ENCODE measurements at regions not wholly inside any gene's neighbourhood (a gene's known extent, or its start where the extent isn't known, plus 50 kb on each side); places are given as distances from the start of the nearest gene placed in this dataset.

GRCh38 chr1:108075055-108075454, 110.1 kb upstream of the VAV3 start:
- POLR2A ChIA-PET, result no interaction called here

GRCh38 chr1:108072776-108073175, 107.8 kb upstream of the VAV3 start:
- RAD21 ChIA-PET (ENCODE audit: low non-redundant PET in 1 of 2, low total read pairs in 2 of 2, uncharacterized antibody in 2 of 2, unreplicated experiment in 2 of 2), result no interaction called here
- ATAC-seq (no peak), DNase-seq (ENCODE audit: low read depth, low spot score) (no peak)
- intact Hi-C loops (cut with micrococcal nuclease), result no loop called here
- CTCF ChIA-PET, result no interaction called here
- Histone ChIP-seq H3K79me2 (ENCODE audit: insufficient read depth, low read length) (no peaks in the 10 kb centered on the region), H3K27ac (ENCODE audit: low read depth, low read length) (no peak overlapping the region), H3K27me3 (ENCODE audit: insufficient read depth, low read length) (peaks cover 43% of the 10 kb centered on the region), H3K4me3 (replicated peaks in 1 of 2; ENCODE audit: low read depth in 1 of 2, low read length in 2 of 2) (no peak overlapping the region), H3K9ac (ENCODE audit: low read length) (no peak overlapping the region), H3K9me2 (ENCODE audit: insufficient read depth) (no peaks in the 10 kb centered on the region), H3K4me2 (ENCODE audit: low read length) (no peak overlapping the region), H4K20me1 (ENCODE audit: insufficient read depth) (no peaks in the 10 kb centered on the region), H3K4me1 (ENCODE audit: control insufficient read depth in 1 of 2, insufficient read depth in 2 of 2, low read length in 2 of 2) (no peaks in the 10 kb centered on the region), H2AFZ (ENCODE audit: low read depth, low read length, poor library complexity, severe bottlenecking) (no peak overlapping the region), H3K36me3 (ENCODE audit: control insufficient read depth in 1 of 2, insufficient read depth in 2 of 2, low read length in 2 of 2) (no peaks in the 10 kb centered on the region), H3K9me3 (ENCODE audit: control insufficient read depth in 1 of 2, insufficient read depth in 1 of 2, low read depth in 1 of 2, low read length in 2 of 2) (no peaks in the 10 kb centered on the region)
- TF ChIP-seq ZNF274 (IDR thresholded peaks at IDR 0.05; ENCODE audit: low read depth, low read length) (no peak), ZFX (IDR thresholded peaks at IDR 0.05) (no peak), TCF7L2 (IDR thresholded peaks at IDR 0.05; ENCODE audit: borderline replicate concordance, extremely low read depth, insufficient read depth, insufficient read length) (no peak), ELF1 (IDR thresholded peaks at IDR 0.05; ENCODE audit: borderline replicate concordance, low read depth) (no peak), SRF (IDR thresholded peaks at IDR 0.05; ENCODE audit: low read depth) (no peak), SIN3A (IDR thresholded peaks at IDR 0.05; ENCODE audit: low read depth) (no peak), EZH2phosphoT487 (IDR thresholded peaks at IDR 0.05; ENCODE audit: borderline replicate concordance) (no peak), REST (IDR thresholded peaks at IDR 0.05; ENCODE audit: low read depth) (no peak), MAX (IDR thresholded peaks at IDR 0.05) (no peak), POLR2AphosphoS5 (IDR thresholded peaks at IDR 0.05; ENCODE audit: low read depth, low read length) (no peak), JUND (IDR thresholded peaks at IDR 0.05) (no peak), EGR1 (IDR thresholded peaks at IDR 0.05; ENCODE audit: low read depth) (no peak)
- POLR2A ChIA-PET, result no interaction called here
- no TSS peak for BruUV-seq (replicated peaks)

More at GRCh38 chr1:108075055-108075454, 110.1 kb upstream of the VAV3 start:
- Histone ChIP-seq H3K36me3 (ENCODE audit: control insufficient read depth in 1 of 2, insufficient read depth in 2 of 2, low read length in 2 of 2) (no peaks in the 10 kb centered on the region), H3K9ac (ENCODE audit: low read length) (no peak overlapping the region), H3K4me2 (ENCODE audit: low read length) (no peak overlapping the region), H3K27ac (ENCODE audit: low read depth, low read length) (no peak overlapping the region), H4K20me1 (ENCODE audit: insufficient read depth) (no peaks in the 10 kb centered on the region), H3K27me3 (ENCODE audit: insufficient read depth, low read length) (peaks cover 59% of the 10 kb centered on the region), H3K4me1 (ENCODE audit: control insufficient read depth in 1 of 2, insufficient read depth in 2 of 2, low read length in 2 of 2) (no peaks in the 10 kb centered on the region), H3K79me2 (ENCODE audit: insufficient read depth, low read length) (no peaks in the 10 kb centered on the region), H2AFZ (ENCODE audit: low read depth, low read length, poor library complexity, severe bottlenecking) (no peak overlapping the region), H3K4me3 (replicated peaks in 1 of 2; ENCODE audit: low read depth in 1 of 2, low read length in 2 of 2) (no peak overlapping the region), H3K9me3 (ENCODE audit: control insufficient read depth in 1 of 2, insufficient read depth in 1 of 2, low read depth in 1 of 2, low read length in 2 of 2) (no peaks in the 10 kb centered on the region), H3K9me2 (ENCODE audit: insufficient read depth) (no peaks in the 10 kb centered on the region)
- RAD21 ChIA-PET (ENCODE audit: low non-redundant PET in 1 of 2, low total read pairs in 2 of 2, uncharacterized antibody in 2 of 2, unreplicated experiment in 2 of 2), result no interaction called here
- no peak for TF ChIP-seq CBX3 (IDR thresholded peaks at IDR 0.05; ENCODE audit: low read depth)
- no peak for TF ChIP-seq ZNF274 (IDR thresholded peaks at IDR 0.05; ENCODE audit: low read depth, low read length)
- no peak for TF ChIP-seq EGR1 (IDR thresholded peaks at IDR 0.05; ENCODE audit: low read depth)
- TF ChIP-seq SRF (IDR thresholded peaks at IDR 0.05; ENCODE audit: low read depth), result no peak
- TF ChIP-seq POLR2A (IDR thresholded peaks at IDR 0.05; ENCODE audit: borderline replicate concordance, extremely low read depth, insufficient read depth, insufficient read length), result no peak
- no peak for TF ChIP-seq FOSL1 (IDR thresholded peaks at IDR 0.05; ENCODE audit: low read depth)
- TF ChIP-seq EZH2phosphoT487 (IDR thresholded peaks at IDR 0.05; ENCODE audit: borderline replicate concordance), result no peak
- TF ChIP-seq RAD21 (IDR thresholded peaks at IDR 0.05; ENCODE audit: low read depth), result no peak
- no peak for TF ChIP-seq ELF1 (IDR thresholded peaks at IDR 0.05; ENCODE audit: borderline replicate concordance, low read depth)
- no TSS peak for BruUV-seq (replicated peaks)
- CTCF ChIA-PET, result no interaction called here
- DNase-seq (ENCODE audit: low read depth, low spot score) (no peak), ATAC-seq (no peak)
- intact Hi-C loops (cut with micrococcal nuclease), result no loop called here

Measured in HCT116 (cell line).